Activated B cell treated with CpG ODN at 0.5 μM for 24 hours (primary cell): ENCODE measurements at regions not wholly inside any gene's neighbourhood (a gene's known extent, or its start where the extent isn't known, plus 50 kb on each side); places are given as distances from the start of the nearest gene placed in this dataset.

Experiments used
- ATAC-seq: fragments of 200-7000 bp; cut with Tn5 transposase; one replicate; pipeline ENCODE4 v1.10.0; 2021; ENCODE audit warnings: low read depth, mild to moderate bottlenecking, moderate library complexity
- CTCF ChIA-PET: fragments of 350-600 bp; sonication (Branson Sonifier 250); formaldehyde crosslinking; loops from one replicate; lab custom pipeline; 2021; ENCODE audit warnings: antibody characterized with exemption; lab: Charles Lee
- POLR2A ChIA-PET: fragments of 350-600 bp; sonication (Branson Sonifier 250); formaldehyde crosslinking; loops from one replicate; lab custom pipeline; 2021; ENCODE audit warnings: antibody characterized with exemption; lab: Charles Lee
- DNase-seq: peaks from one replicate; pipeline ENCODE4 v3.0.0; 2022
- H3K27ac Mint-ChIP-seq: one replicate; pipeline ENCODE4 v1.8.0; 2020; ENCODE audit warnings: mixed read lengths
- H3K27me3 Mint-ChIP-seq: one replicate; pipeline ENCODE4 v1.8.0; 2021; ENCODE audit warnings: mixed read lengths
- H3K36me3 Mint-ChIP-seq: one replicate; pipeline ENCODE4 v1.8.0; 2021; ENCODE audit warnings: low read depth, mixed read lengths
- H3K4me1 Mint-ChIP-seq: one replicate; pipeline ENCODE4 v1.8.0; 2021; ENCODE audit warnings: mixed read lengths
- H3K4me3 Mint-ChIP-seq: one replicate; pipeline ENCODE4 v1.8.0; 2020; ENCODE audit warnings: mild to moderate bottlenecking, mixed read lengths
- H3K9me3 Mint-ChIP-seq: one replicate; pipeline ENCODE4 v1.8.0; 2020; ENCODE audit warnings: mixed read lengths
- CTCF ChIP-seq: fragments of 200-600 bp; IDR thresholded peaks from one replicate; pipeline ENCODE4 v1.8.0; 2022; ENCODE audit warnings: antibody characterized with exemption, mild to moderate bottlenecking
- intact Hi-C: fragments of 100-400 bp; cut with micrococcal nuclease; formaldehyde crosslinking; loops from one replicate; pipeline ENCODE4 v1.15.1; 2024

- H3K9me3 Mint-ChIP-seq, result peaks cover 2% of the 10 kb centered on the region
- ATAC-seq (no peak), DNase-seq (no peak)
- TF ChIP-seq CTCF, result no peak
- intact Hi-C loops, result no loop called here
- no peak overlapping the region for H3K4me3 Mint-ChIP-seq
- no peak overlapping the region for H3K27ac Mint-ChIP-seq
- H3K27me3 Mint-ChIP-seq, result no peaks in the 10 kb centered on the region
- no peaks in the 10 kb centered on the region for H3K36me3 Mint-ChIP-seq
- POLR2A ChIA-PET, result no interaction called here
- CTCF ChIA-PET, result no interaction called here
- no peaks in the 10 kb centered on the region for H3K4me1 Mint-ChIP-seq
These were observed 2332.8 kb upstream of the C9orf72 start for GRCh38 chr9:29906065-29906464.

- no peaks in the 10 kb centered on the region for H3K27me3 Mint-ChIP-seq
- DNase-seq (no peak), ATAC-seq (no peak)
- CTCF ChIA-PET, result no interaction called here
- POLR2A ChIA-PET, result no interaction called here
- intact Hi-C loops, result no loop called here
- no peak overlapping the region for H3K27ac Mint-ChIP-seq
- peaks cover 5% of the 10 kb centered on the region for H3K9me3 Mint-ChIP-seq
- no peaks in the 10 kb centered on the region for H3K4me1 Mint-ChIP-seq
- H3K36me3 Mint-ChIP-seq, result no peaks in the 10 kb centered on the region
- no peak overlapping the region for H3K4me3 Mint-ChIP-seq
- TF ChIP-seq CTCF, result no peak
These were observed 2354.8 kb upstream of the C9orf72 start for GRCh38 chr9:29928072-29928471.

GRCh38 chr9:29939559-29939958 is 2366.3 kb upstream of the C9orf72 start:
- Mint-ChIP-seq H3K4me1 (no peaks in the 10 kb centered on the region), H3K9me3 (peaks cover 17% of the 10 kb centered on the region), H3K36me3 (no peaks in the 10 kb centered on the region), H3K27me3 (no peaks in the 10 kb centered on the region), H3K27ac (no peak overlapping the region), H3K4me3 (no peak overlapping the region)
- ChIA-PET CTCF (no interaction called here), POLR2A (no interaction called here)
- ATAC-seq, result no peak
- no peak for DNase-seq
- TF ChIP-seq CTCF, result no peak
- intact Hi-C loops, result loop anchor here (10.0 kb wide), 1 partner anchor 65 kb away; no protein-coding TSS in a partner anchor

GRCh38 chr9:29945012-29945411 is 2371.7 kb upstream of the C9orf72 start:
- no peak for TF ChIP-seq CTCF
- Mint-ChIP-seq H3K27ac (no peak overlapping the region), H3K9me3 (peaks cover 6% of the 10 kb centered on the region), H3K4me1 (no peaks in the 10 kb centered on the region), H3K27me3 (no peaks in the 10 kb centered on the region), H3K36me3 (no peaks in the 10 kb centered on the region), H3K4me3 (no peak overlapping the region)
- ATAC-seq (no peak), DNase-seq (no peak)
- ChIA-PET POLR2A (no interaction called here), CTCF (no interaction called here)
- intact Hi-C loops, result no loop called here

- Mint-ChIP-seq H3K9me3 (peaks cover 1% of the 10 kb centered on the region), H3K27me3 (no peaks in the 10 kb centered on the region), H3K27ac (no peak overlapping the region), H3K4me3 (no peak overlapping the region), H3K36me3 (no peaks in the 10 kb centered on the region), H3K4me1 (no peaks in the 10 kb centered on the region)
- POLR2A ChIA-PET, result no interaction called here
- ATAC-seq (no peak), DNase-seq (no peak)
- intact Hi-C loops, result no loop called here
- CTCF ChIA-PET, result no interaction called here
- no peak for TF ChIP-seq CTCF
These were observed 2385.2 kb upstream of the C9orf72 start for GRCh38 chr9:29958469-29958868.
